ENCODE measurements at regions not wholly inside any gene's neighbourhood (a gene's known extent, or its start where the extent isn't known, plus 50 kb on each side); places are given as distances from the start of the nearest gene placed in this dataset.

DNA sequence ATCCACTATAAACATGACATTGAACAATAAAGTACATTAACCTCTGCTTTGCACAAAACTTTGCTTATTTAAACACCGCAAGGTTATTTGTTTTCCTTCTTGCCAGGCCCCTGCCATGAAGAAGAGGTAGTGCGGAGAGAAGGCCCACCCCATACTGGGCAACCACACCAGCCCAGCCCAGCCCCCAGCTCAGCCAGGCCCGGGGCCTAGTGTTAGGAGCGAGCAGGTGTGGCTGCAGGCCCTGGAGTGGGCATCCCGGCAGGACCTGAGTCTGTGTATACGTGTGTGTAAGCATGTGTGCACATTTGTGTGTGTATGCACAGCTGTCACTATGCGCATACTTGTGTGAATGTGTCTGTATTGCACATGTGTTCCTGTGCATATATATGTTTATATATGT, 90.4 kb upstream of the MVB12B start:
- Mint-ChIP-seq H3K9me3 (ENCODE audit: unreplicated experiment) (no peaks in the 10 kb centered on the region), H3K4me3 (ENCODE audit: unreplicated experiment) (no peak overlapping the region), H3K36me3 (ENCODE audit: insufficient read depth, unreplicated experiment) (no peaks in the 10 kb centered on the region), H3K4me1 (ENCODE audit: insufficient read depth, unreplicated experiment) (no peaks in the 10 kb centered on the region), H3K27me3 (ENCODE audit: insufficient read depth, unreplicated experiment) (peaks cover 31% of the 10 kb centered on the region), H3K27ac (ENCODE audit: low read depth, unreplicated experiment) (no peak overlapping the region)
- TF ChIP-seq, protein P1, sequence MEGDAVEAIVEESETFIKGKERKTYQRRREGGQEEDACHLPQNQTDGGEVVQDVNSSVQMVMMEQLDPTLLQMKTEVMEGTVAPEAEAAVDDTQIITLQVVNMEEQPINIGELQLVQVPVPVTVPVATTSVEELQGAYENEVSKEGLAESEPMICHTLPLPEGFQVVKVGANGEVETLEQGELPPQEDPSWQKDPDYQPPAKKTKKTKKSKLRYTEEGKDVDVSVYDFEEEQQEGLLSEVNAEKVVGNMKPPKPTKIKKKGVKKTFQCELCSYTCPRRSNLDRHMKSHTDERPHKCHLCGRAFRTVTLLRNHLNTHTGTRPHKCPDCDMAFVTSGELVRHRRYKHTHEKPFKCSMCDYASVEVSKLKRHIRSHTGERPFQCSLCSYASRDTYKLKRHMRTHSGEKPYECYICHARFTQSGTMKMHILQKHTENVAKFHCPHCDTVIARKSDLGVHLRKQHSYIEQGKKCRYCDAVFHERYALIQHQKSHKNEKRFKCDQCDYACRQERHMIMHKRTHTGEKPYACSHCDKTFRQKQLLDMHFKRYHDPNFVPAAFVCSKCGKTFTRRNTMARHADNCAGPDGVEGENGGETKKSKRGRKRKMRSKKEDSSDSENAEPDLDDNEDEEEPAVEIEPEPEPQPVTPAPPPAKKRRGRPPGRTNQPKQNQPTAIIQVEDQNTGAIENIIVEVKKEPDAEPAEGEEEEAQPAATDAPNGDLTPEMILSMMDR (IDR thresholded peaks at IDR 0.05; ENCODE audit: unreplicated experiment) = no peak
- no peak for DNase-seq (ENCODE audit: unreplicated experiment)
- BruUV-seq (replicated peaks) = no TSS peak
- CTCF ChIA-PET = no interaction called here
- intact Hi-C loops (cut with micrococcal nuclease) = no loop called here
- POLR2A ChIA-PET = no interaction called here

- Mint-ChIP-seq H3K27ac (ENCODE audit: low read depth, unreplicated experiment) (no peak overlapping the region), H3K4me1 (ENCODE audit: insufficient read depth, unreplicated experiment) (no peaks in the 10 kb centered on the region), H3K27me3 (ENCODE audit: insufficient read depth, unreplicated experiment) (peaks cover 31% of the 10 kb centered on the region), H3K4me3 (ENCODE audit: unreplicated experiment) (no peak overlapping the region), H3K36me3 (ENCODE audit: insufficient read depth, unreplicated experiment) (peaks cover 8% of the 10 kb centered on the region), H3K9me3 (ENCODE audit: unreplicated experiment) (no peaks in the 10 kb centered on the region)
- TF ChIP-seq, protein P1 (IDR thresholded peaks at IDR 0.05; ENCODE audit: unreplicated experiment) = no peak
- BruUV-seq (replicated peaks) = no TSS peak
- POLR2A ChIA-PET = no interaction called here
- intact Hi-C loops (cut with micrococcal nuclease) = no loop called here
- no peak for DNase-seq (ENCODE audit: unreplicated experiment)
- CTCF ChIA-PET = no interaction called here
These were observed 88.2 kb upstream of the MVB12B start for GRCh38 chr9:126238415-126238814.

DNA sequence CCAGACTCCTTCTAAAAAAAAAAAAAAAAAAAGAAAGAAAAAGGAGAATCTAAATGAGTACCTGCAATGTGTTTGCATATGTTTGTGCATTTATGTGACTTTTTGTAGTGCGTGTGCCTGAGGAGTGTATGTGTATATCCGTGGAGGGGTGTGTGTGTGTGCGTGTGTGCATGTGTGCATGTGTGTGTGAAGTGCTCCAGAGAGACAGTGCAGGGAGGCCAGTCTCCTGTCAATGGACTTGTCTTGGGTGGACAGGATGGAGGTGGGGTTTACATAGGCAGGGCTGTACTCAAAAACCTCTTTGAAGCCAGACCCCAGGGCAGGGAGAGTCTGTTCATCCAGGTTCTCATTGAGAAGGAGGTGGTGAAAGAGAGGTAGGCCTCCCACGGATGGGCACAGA, 87.1 kb upstream of the MVB12B start:
- POLR2A ChIA-PET = no interaction called here
- no TSS peak for BruUV-seq (replicated peaks)
- no peak for DNase-seq (ENCODE audit: unreplicated experiment)
- CTCF ChIA-PET = interaction anchor here (0.7 kb wide), 1 partner anchor 736 kb away, joined by 4 read pairs; no protein-coding TSS in a partner anchor
- Mint-ChIP-seq H3K36me3 (ENCODE audit: insufficient read depth, unreplicated experiment) (peaks cover 8% of the 10 kb centered on the region), H3K4me3 (ENCODE audit: unreplicated experiment) (no peak overlapping the region), H3K27me3 (ENCODE audit: insufficient read depth, unreplicated experiment) (peaks cover 32% of the 10 kb centered on the region), H3K4me1 (ENCODE audit: insufficient read depth, unreplicated experiment) (no peaks in the 10 kb centered on the region), H3K9me3 (ENCODE audit: unreplicated experiment) (peaks cover 3% of the 10 kb centered on the region), H3K27ac (ENCODE audit: low read depth, unreplicated experiment) (no peak overlapping the region)
- intact Hi-C loops (cut with micrococcal nuclease) = no loop called here
- TF ChIP-seq, protein P1 (IDR thresholded peaks at IDR 0.05; ENCODE audit: unreplicated experiment) = no peak

DNA sequence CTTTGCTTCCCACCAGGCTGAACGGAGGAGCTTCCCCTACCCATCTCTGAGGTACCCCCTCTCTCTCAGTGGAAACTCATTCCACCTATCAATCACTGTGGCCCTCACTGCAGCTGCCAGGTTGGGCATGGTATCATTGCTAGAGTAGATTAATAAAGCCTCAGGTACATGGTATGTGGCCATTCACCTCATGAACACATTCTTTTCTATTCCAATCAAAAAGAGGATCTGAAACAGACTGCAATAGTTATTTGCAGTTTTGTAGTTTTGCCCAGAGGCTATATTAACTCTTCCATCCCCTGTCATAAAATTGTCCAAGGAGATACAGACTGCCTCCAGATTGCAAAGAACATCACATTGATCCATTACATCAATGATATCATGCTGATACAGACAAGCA, 85.8 kb upstream of the MVB12B start:
- H3K4me3 Mint-ChIP-seq (ENCODE audit: unreplicated experiment) = no peak overlapping the region
- H3K9me3 Mint-ChIP-seq (ENCODE audit: unreplicated experiment) = peaks cover 11% of the 10 kb centered on the region
- no TSS peak for BruUV-seq (replicated peaks)
- H3K4me1 Mint-ChIP-seq (ENCODE audit: insufficient read depth, unreplicated experiment) = no peaks in the 10 kb centered on the region
- peaks cover 44% of the 10 kb centered on the region for H3K27me3 Mint-ChIP-seq (ENCODE audit: insufficient read depth, unreplicated experiment)
- DNase-seq (ENCODE audit: unreplicated experiment) = no peak
- H3K27ac Mint-ChIP-seq (ENCODE audit: low read depth, unreplicated experiment) = no peak overlapping the region
- peaks cover 8% of the 10 kb centered on the region for H3K36me3 Mint-ChIP-seq (ENCODE audit: insufficient read depth, unreplicated experiment)
- intact Hi-C loops (cut with micrococcal nuclease) = no loop called here
- TF ChIP-seq, protein P1 (IDR thresholded peaks at IDR 0.05; ENCODE audit: unreplicated experiment) = no peak
- POLR2A ChIA-PET = interaction anchor here (0.9 kb wide), 1 partner anchor 766 kb away, joined by 3 read pairs; no protein-coding TSS in a partner anchor
- CTCF ChIA-PET = interaction anchor here (0.6 to 1.5 kb wide), 2 partner anchors 12 to 259 kb away, joined by 4 to 10 read pairs; no protein-coding TSS in a partner anchor

Measured in MCF 10A (cell line).